Hepatocyte (in vitro differentiated cells): ENCODE measurements at regions not wholly inside any gene's neighbourhood (a gene's known extent, or its start where the extent isn't known, plus 50 kb on each side); places are given as distances from the start of the nearest gene placed in this dataset.

Source experiments
- EZH2phosphoT487 ChIP-seq: fragments of 200-600 bp; sonication (generic); IDR thresholded peaks from one replicate; pipeline ENCODE4 v1.6.1; 2018; ENCODE audit warnings: antibody characterized with exemption, mild to moderate bottlenecking, low read depth, moderate library complexity; ENCODE audit not compliant: unreplicated experiment, severe bottlenecking
- TF ChIP-seq, protein P1 (sequence below): fragments of 200-600 bp; sonication (generic); IDR thresholded peaks from 2 replicates; pipeline ENCODE4 v1.5.1; 2016; ENCODE audit warnings: antibody characterized with exemption, mild to moderate bottlenecking; ENCODE audit not compliant: poor library complexity

DNA sequence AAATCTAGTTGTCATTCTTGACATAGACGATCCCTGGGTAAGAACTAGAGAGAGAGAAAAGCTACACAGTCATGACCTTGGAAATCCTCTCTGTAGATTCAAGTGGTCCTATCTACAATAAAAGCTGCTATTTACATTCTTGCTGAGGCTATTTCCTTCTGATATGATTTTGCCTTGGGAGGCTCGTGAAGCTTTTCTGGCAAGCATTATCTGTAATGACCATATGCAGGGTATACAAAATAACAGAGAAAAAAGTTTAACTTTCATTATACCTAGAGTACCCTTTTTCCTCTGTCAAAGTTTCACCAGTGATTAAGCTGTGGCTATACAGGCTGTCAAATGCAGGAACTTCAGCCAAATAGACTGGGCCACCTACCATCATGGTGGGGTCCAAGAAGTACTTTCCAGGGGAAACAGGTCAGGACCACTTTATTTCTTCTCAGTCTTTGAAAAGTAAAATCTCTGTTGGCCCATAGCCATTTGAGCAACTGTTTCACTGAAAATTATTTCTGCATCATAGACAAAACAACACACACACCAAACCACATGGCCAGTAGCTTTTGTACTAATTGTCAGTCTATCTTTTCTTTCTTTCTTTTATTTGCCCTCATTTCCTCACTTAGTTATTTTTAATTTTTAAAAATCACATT lies 677.0 kb upstream of the ID4 start:
- no peak for TF ChIP-seq EZH2phosphoT487
- TF ChIP-seq, protein P1, sequence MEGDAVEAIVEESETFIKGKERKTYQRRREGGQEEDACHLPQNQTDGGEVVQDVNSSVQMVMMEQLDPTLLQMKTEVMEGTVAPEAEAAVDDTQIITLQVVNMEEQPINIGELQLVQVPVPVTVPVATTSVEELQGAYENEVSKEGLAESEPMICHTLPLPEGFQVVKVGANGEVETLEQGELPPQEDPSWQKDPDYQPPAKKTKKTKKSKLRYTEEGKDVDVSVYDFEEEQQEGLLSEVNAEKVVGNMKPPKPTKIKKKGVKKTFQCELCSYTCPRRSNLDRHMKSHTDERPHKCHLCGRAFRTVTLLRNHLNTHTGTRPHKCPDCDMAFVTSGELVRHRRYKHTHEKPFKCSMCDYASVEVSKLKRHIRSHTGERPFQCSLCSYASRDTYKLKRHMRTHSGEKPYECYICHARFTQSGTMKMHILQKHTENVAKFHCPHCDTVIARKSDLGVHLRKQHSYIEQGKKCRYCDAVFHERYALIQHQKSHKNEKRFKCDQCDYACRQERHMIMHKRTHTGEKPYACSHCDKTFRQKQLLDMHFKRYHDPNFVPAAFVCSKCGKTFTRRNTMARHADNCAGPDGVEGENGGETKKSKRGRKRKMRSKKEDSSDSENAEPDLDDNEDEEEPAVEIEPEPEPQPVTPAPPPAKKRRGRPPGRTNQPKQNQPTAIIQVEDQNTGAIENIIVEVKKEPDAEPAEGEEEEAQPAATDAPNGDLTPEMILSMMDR: no peak
